ENCODE measurements at regions not wholly inside any gene's neighbourhood (a gene's known extent, or its start where the extent isn't known, plus 50 kb on each side); places are given as distances from the start of the nearest gene placed in this dataset.

DNA sequence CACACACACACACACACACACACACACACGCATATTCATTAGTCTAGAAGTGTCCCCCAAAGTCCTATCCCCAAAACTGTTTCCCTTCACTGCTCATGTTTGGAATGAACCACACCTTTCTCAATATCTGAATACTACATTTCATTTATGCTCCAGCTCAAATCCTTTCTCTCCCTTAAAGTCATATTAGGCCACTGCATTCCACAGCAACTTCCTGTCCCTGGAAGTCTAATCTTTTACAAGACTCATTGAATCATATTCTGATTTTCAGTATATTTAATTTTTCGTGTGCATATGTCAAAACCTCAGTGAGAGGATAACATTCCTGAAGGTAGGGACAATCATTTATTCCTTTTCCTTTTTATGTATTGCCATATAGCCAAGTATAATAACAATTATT lies 155.6 kb upstream of the LMNTD1 start:
- no peak for TF ChIP-seq CTCF (IDR thresholded peaks at IDR 0.05)
- TF ChIP-seq POLR2AphosphoS5 (IDR thresholded peaks at IDR 0.05), result no peak

Measured in gastroesophageal sphincter (tissue), 3 donors.